Endothelial cell (in vitro differentiated cells): ENCODE measurements at regions not wholly inside any gene's neighbourhood (a gene's known extent, or its start where the extent isn't known, plus 50 kb on each side); places are given as distances from the start of the nearest gene placed in this dataset.

Source experiments
- DNase-seq: peaks from one replicate; pipeline ENCODE4 v3.0.0; 2021; ENCODE audit warnings: low spot score
- H3K27ac Mint-ChIP-seq: one replicate; pipeline ENCODE4 v1.8.0; 2021; ENCODE audit warnings: mixed read lengths, inconsistent platforms; ENCODE audit not compliant: unreplicated experiment
- H3K27me3 Mint-ChIP-seq: one replicate; pipeline ENCODE4 v1.8.0; 2021; ENCODE audit warnings: mild to moderate bottlenecking, moderate library complexity, mixed read lengths, inconsistent platforms; ENCODE audit not compliant: unreplicated experiment
- H3K36me3 Mint-ChIP-seq: one replicate; pipeline ENCODE4 v1.8.0; 2021; ENCODE audit warnings: mild to moderate bottlenecking, low read depth, mixed read lengths, inconsistent platforms; ENCODE audit not compliant: unreplicated experiment
- H3K4me1 Mint-ChIP-seq: one replicate; pipeline ENCODE4 v1.8.0; 2021; ENCODE audit warnings: mild to moderate bottlenecking, mixed read lengths, inconsistent platforms; ENCODE audit not compliant: unreplicated experiment
- H3K4me3 Mint-ChIP-seq: one replicate; pipeline ENCODE4 v1.8.0; 2021; ENCODE audit warnings: mild to moderate bottlenecking, mixed read lengths, inconsistent platforms; ENCODE audit not compliant: unreplicated experiment
- H3K9me3 Mint-ChIP-seq: one replicate; pipeline ENCODE4 v1.8.0; 2021; ENCODE audit warnings: mixed read lengths, inconsistent platforms; ENCODE audit not compliant: unreplicated experiment
- CTCF ChIP-seq: fragments of 200-600 bp; sonication (generic); IDR thresholded peaks from one replicate; pipeline ENCODE4 v1.5.0; 2021; ENCODE audit warnings: antibody characterized with exemption; ENCODE audit not compliant: unreplicated experiment

GRCh38 chr4:27242217-27242616 is 381.6 kb downstream of the STIM2 start:
- H3K27ac Mint-ChIP-seq: no peak overlapping the region
- no peak for TF ChIP-seq CTCF
- H3K4me1 Mint-ChIP-seq: no peaks in the 10 kb centered on the region
- no peak for DNase-seq
- H3K27me3 Mint-ChIP-seq: no peaks in the 10 kb centered on the region
- H3K36me3 Mint-ChIP-seq: no peaks in the 10 kb centered on the region
- no peak overlapping the region for H3K4me3 Mint-ChIP-seq
- no peaks in the 10 kb centered on the region for H3K9me3 Mint-ChIP-seq

- Mint-ChIP-seq H3K4me3 (no peak overlapping the region), H3K4me1 (no peaks in the 10 kb centered on the region), H3K27me3 (no peaks in the 10 kb centered on the region), H3K27ac (no peak overlapping the region), H3K9me3 (no peaks in the 10 kb centered on the region), H3K36me3 (no peaks in the 10 kb centered on the region)
- no peak for TF ChIP-seq CTCF
- DNase-seq: no peak
Observed at GRCh38 chr4:27245216-27245615, 384.6 kb downstream of the STIM2 start.

- TF ChIP-seq CTCF: no peak
- no peak for DNase-seq
- Mint-ChIP-seq H3K9me3 (no peaks in the 10 kb centered on the region), H3K27me3 (no peaks in the 10 kb centered on the region), H3K36me3 (no peaks in the 10 kb centered on the region), H3K4me1 (no peaks in the 10 kb centered on the region), H3K4me3 (no peak overlapping the region), H3K27ac (no peak overlapping the region)
Observed at GRCh38 chr4:27248829-27249228, 388.2 kb downstream of the STIM2 start.

GRCh38 chr4:27251771-27252170 is 391.1 kb downstream of the STIM2 start:
- H3K4me3 Mint-ChIP-seq: no peak overlapping the region
- no peaks in the 10 kb centered on the region for H3K9me3 Mint-ChIP-seq
- no peaks in the 10 kb centered on the region for H3K36me3 Mint-ChIP-seq
- H3K27ac Mint-ChIP-seq: no peak overlapping the region
- H3K27me3 Mint-ChIP-seq: no peaks in the 10 kb centered on the region
- no peak for TF ChIP-seq CTCF
- no peak for DNase-seq
- H3K4me1 Mint-ChIP-seq: no peaks in the 10 kb centered on the region

GRCh38 chr4:27267339-27267969 is 406.8 kb downstream of the STIM2 start:
- no peaks in the 10 kb centered on the region for H3K9me3 Mint-ChIP-seq
- H3K27ac Mint-ChIP-seq: no peak overlapping the region
- no peaks in the 10 kb centered on the region for H3K4me1 Mint-ChIP-seq

More at GRCh38 chr4:27267339-27267969, 406.8 kb downstream of the STIM2 start:
- TF ChIP-seq CTCF: no peak
- no peaks in the 10 kb centered on the region for H3K36me3 Mint-ChIP-seq
- no peak for DNase-seq
- no peak overlapping the region for H3K4me3 Mint-ChIP-seq
- peaks cover 1% of the 10 kb centered on the region for H3K27me3 Mint-ChIP-seq
